A673 (cell line): ENCODE measurements at regions not wholly inside any gene's neighbourhood (a gene's known extent, or its start where the extent isn't known, plus 50 kb on each side); places are given as distances from the start of the nearest gene placed in this dataset.

Experiments used
- CTCF ChIP-seq: fragments of 300-800, 200-600 bp; sonication (generic); conservative IDR thresholded peaks from 2 replicates; pipeline ENCODE4 v1.5.1; 2017; ENCODE audit warnings: low read depth, mild to moderate bottlenecking, antibody characterized with exemption, low read length, moderate library complexity, mixed read lengths
- EZH2 ChIP-seq: fragments of 200-600 bp; sonication (generic); IDR thresholded peaks from 2 replicates; pipeline ENCODE4 v1.6.1; 2017; ENCODE audit warnings: borderline replicate concordance, low read depth, mild to moderate bottlenecking, mixed read lengths, antibody characterized with exemption, low read length; ENCODE audit not compliant: poor library complexity, severe bottlenecking

- TF ChIP-seq CTCF (no peak), EZH2 (no peak)
Observed at GRCh38 chr2:152930501-152930900, 212.1 kb downstream of the ARL6IP6 start.
